Keratinocyte (primary cell): ENCODE measurements at regions not wholly inside any gene's neighbourhood (a gene's known extent, or its start where the extent isn't known, plus 50 kb on each side); places are given as distances from the start of the nearest gene placed in this dataset.

Source experiments
- DNase-seq: peaks from one replicate; pipeline ENCODE4 v3.0.0-alpha.2; 2011; ENCODE audit warnings: low read depth, missing footprints, low spot score
- FAIRE-seq: peaks from 2 replicates; lab custom pipeline; 2011; peaks lifted over from hg19 to GRCh38; lab: Jason Lieb, UNC
- H2AFZ ChIP-seq: 2 replicates; pipeline ENCODE4 v1.6.0; 2012; ENCODE audit warnings: low read length, control low read depth, inconsistent platforms; ENCODE audit not compliant: control insufficient read depth
- H3K27ac ChIP-seq: 2 replicates; pipeline ENCODE4 v1.5.1; 2011; ENCODE audit warnings: low read length; ENCODE audit not compliant: control insufficient read depth, insufficient read depth
- H3K27me3 ChIP-seq: 3 replicates; pipeline ENCODE4 v1.6.0; 2011; ENCODE audit warnings: low read length; ENCODE audit not compliant: control insufficient read depth, insufficient read depth; ENCODE audit errors: extremely low read depth
- H3K36me3 ChIP-seq, 2 experiments: 2 replicates in 1 of 2; 3 replicates in 1 of 2; pipeline ENCODE4 v1.5.1; 2011; ENCODE audit warnings: low read length in 2 of 2, mild to moderate bottlenecking in 1 of 2; ENCODE audit not compliant: control insufficient read depth in 2 of 2, insufficient read depth in 2 of 2; ENCODE audit errors: extremely low read depth in 1 of 2
- H3K4me1 ChIP-seq: 3 replicates; pipeline ENCODE4 v1.5.1; 2011; ENCODE audit warnings: low read length; ENCODE audit not compliant: control insufficient read depth, insufficient read depth; ENCODE audit errors: extremely low read depth
- H3K4me2 ChIP-seq: 3 replicates; pipeline ENCODE4 v1.6.0; 2011; ENCODE audit warnings: low read depth, low read length; ENCODE audit not compliant: control insufficient read depth, insufficient read depth; ENCODE audit errors: extremely low read depth
- H3K4me3 ChIP-seq, 3 experiments: fragments of 200-600 bp in 1 of 3; sonication (generic) in 1 of 3; 2 replicates in 2 of 3; 3 replicates in 1 of 3; pipeline ENCODE4 v1.5.1; 2011 to 2016; ENCODE audit warnings: low read length in 3 of 3, mild to moderate bottlenecking in 3 of 3, control low read depth in 2 of 3, inconsistent platforms in 1 of 3, low read depth in 1 of 3, mixed read lengths in 1 of 3, mixed run types in 1 of 3, moderate library complexity in 1 of 3; ENCODE audit not compliant: control insufficient read depth in 2 of 3, insufficient read depth in 2 of 3; ENCODE audit errors: extremely low read depth in 1 of 3
- H3K79me2 ChIP-seq: 2 replicates; pipeline ENCODE4 v1.6.0; 2012; ENCODE audit warnings: low read length; ENCODE audit not compliant: control insufficient read depth, insufficient read depth
- H3K9ac ChIP-seq: 3 replicates; pipeline ENCODE4 v1.6.0; 2011; ENCODE audit warnings: low read length; ENCODE audit not compliant: control insufficient read depth, insufficient read depth; ENCODE audit errors: extremely low read depth
- H3K9me1 ChIP-seq: 3 replicates; pipeline ENCODE4 v1.6.0; 2011; ENCODE audit warnings: low read length; ENCODE audit not compliant: control insufficient read depth, insufficient read depth; ENCODE audit errors: extremely low read depth
- H3K9me3 ChIP-seq: 2 replicates; pipeline ENCODE4 v1.5.1; 2012; ENCODE audit warnings: low read depth, low read length; ENCODE audit not compliant: control insufficient read depth
- H4K20me1 ChIP-seq: 3 replicates; pipeline ENCODE4 v1.6.0; 2011; ENCODE audit warnings: low read length; ENCODE audit not compliant: control insufficient read depth, insufficient read depth; ENCODE audit errors: extremely low read depth
- CTCF ChIP-seq, 3 experiments: IDR thresholded peaks in 1 of 3; conservative IDR thresholded peaks in 1 of 3; optimal IDR thresholded peaks in 1 of 3; 2 replicates in 2 of 3; 3 replicates in 1 of 3; pipeline versions ENCODE3 to v1.5.1; 2011; ENCODE audit warnings: low read length in 3 of 3, mild to moderate bottlenecking in 3 of 3, moderate library complexity in 2 of 3, control low read depth in 1 of 3, inconsistent platforms in 1 of 3; ENCODE audit not compliant: insufficient read depth in 2 of 3; ENCODE audit errors: extremely low read depth in 1 of 3
- EZH2 ChIP-seq: IDR thresholded peaks from one replicate; pipeline ENCODE4 v1.6.1; 2012; ENCODE audit warnings: inconsistent platforms, mild to moderate bottlenecking, low read length, moderate library complexity
- dilution Hi-C: fragments of 300-500 bp; cut with MboI; formaldehyde crosslinking; loops from one replicate; pipeline ENCODE4 v1.7.0; 2020; ENCODE audit warnings: low sequenced_read_pairs; ENCODE audit not compliant: extremely low pct_ligation_motif_present

- H3K4me3 ChIP-seq = no peak overlapping the region
- no peaks in the 10 kb centered on the region for H4K20me1 ChIP-seq
- H3K27ac ChIP-seq = no peak overlapping the region
- TF ChIP-seq EZH2 (no peak), CTCF (optimal IDR thresholded peaks at IDR 0.05 in 1 of 3, IDR thresholded peaks at IDR 0.05 in 1 of 3, conservative IDR thresholded peaks at IDR 0.05 in 1 of 3; ENCODE audit: extremely low read depth in 1 of 3, insufficient read depth in 2 of 3, low read length in 3 of 3) (no peak)
- H3K36me3 ChIP-seq = no peaks in the 10 kb centered on the region
- peaks cover 6% of the 10 kb centered on the region for H3K27me3 ChIP-seq
- no peaks in the 10 kb centered on the region for H3K9me1 ChIP-seq
- no peak overlapping the region for H2AFZ ChIP-seq
- no peak overlapping the region for H3K9ac ChIP-seq
- no peaks in the 10 kb centered on the region for H3K9me3 ChIP-seq
- H3K4me1 ChIP-seq = no peaks in the 10 kb centered on the region
- H3K79me2 ChIP-seq = no peaks in the 10 kb centered on the region
- DNase-seq = no peak
- dilution Hi-C loops = no loop called here
- no peak overlapping the region for H3K4me2 ChIP-seq
- FAIRE-seq = no peak
Observed at GRCh38 chr2:11012131-11012693, 100.5 kb downstream of the KCNF1 start.

- Histone ChIP-seq H3K9ac (no peak overlapping the region), H3K9me3 (no peaks in the 10 kb centered on the region)
Observed at GRCh38 chr2:11013196-11013595, 101.5 kb downstream of the KCNF1 start.

More at GRCh38 chr2:11013196-11013595, 101.5 kb downstream of the KCNF1 start:
- no peaks in the 10 kb centered on the region for H3K79me2 ChIP-seq
- no peak overlapping the region for H3K4me3 ChIP-seq
- no peaks in the 10 kb centered on the region for H3K9me1 ChIP-seq
- H3K27me3 ChIP-seq = peaks cover 8% of the 10 kb centered on the region
- no peaks in the 10 kb centered on the region for H4K20me1 ChIP-seq
- no peak overlapping the region for H3K4me2 ChIP-seq
- H3K4me1 ChIP-seq = no peaks in the 10 kb centered on the region
- FAIRE-seq (no peak), DNase-seq (no peak)
- TF ChIP-seq CTCF (optimal IDR thresholded peaks at IDR 0.05 in 1 of 3, IDR thresholded peaks at IDR 0.05 in 1 of 3, conservative IDR thresholded peaks at IDR 0.05 in 1 of 3; ENCODE audit: extremely low read depth in 1 of 3, insufficient read depth in 2 of 3, low read length in 3 of 3) (no peak), EZH2 (no peak)
- H3K27ac ChIP-seq = no peak overlapping the region
- H3K36me3 ChIP-seq = no peaks in the 10 kb centered on the region
- dilution Hi-C loops = no loop called here
- H2AFZ ChIP-seq = no peak overlapping the region
